ENCODE measurements at regions not wholly inside any gene's neighbourhood (a gene's known extent, or its start where the extent isn't known, plus 50 kb on each side); places are given as distances from the start of the nearest gene placed in this dataset.

DNA sequence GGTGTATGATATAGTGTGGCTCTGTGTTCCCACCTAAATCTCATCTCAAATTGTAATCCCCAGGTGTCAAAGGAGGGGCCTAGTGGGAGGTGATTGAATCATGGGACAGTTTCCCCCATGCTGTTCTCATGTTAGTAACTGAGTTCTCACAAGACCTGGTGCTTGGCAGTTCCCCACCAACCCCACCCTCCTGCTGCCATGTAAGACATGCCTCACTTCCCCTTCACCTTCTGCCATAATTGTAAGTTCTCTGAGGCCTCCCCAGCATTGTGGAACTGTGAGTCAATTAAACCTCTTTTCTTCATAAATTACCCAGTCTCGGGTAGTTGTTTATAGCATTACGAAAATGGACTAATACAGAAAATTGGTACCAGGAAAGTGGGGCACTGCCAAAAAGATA lies 1705.3 kb downstream of the NCAM2 start:
- TF ChIP-seq TCF7L2 (IDR thresholded peaks at IDR 0.05; ENCODE audit: borderline replicate concordance, extremely low read depth, insufficient read depth, insufficient read length) (no peak), EZH2phosphoT487 (IDR thresholded peaks at IDR 0.05; ENCODE audit: borderline replicate concordance) (no peak)
- Histone ChIP-seq H3K9me2 (ENCODE audit: insufficient read depth) (no peaks in the 10 kb centered on the region), H3K4me3 (replicated peaks in 1 of 2; ENCODE audit: low read depth in 1 of 2, low read length in 2 of 2) (no peak overlapping the region), H2AFZ (ENCODE audit: low read depth, low read length, poor library complexity, severe bottlenecking) (no peak overlapping the region), H3K9ac (ENCODE audit: low read length) (no peak overlapping the region), H4K20me1 (ENCODE audit: insufficient read depth) (no peaks in the 10 kb centered on the region), H3K36me3 (ENCODE audit: control insufficient read depth in 1 of 2, insufficient read depth in 2 of 2, low read length in 2 of 2) (no peaks in the 10 kb centered on the region), H3K27ac (ENCODE audit: low read depth, low read length) (no peak overlapping the region), H3K4me1 (ENCODE audit: control insufficient read depth in 1 of 2, insufficient read depth in 2 of 2, low read length in 2 of 2) (no peaks in the 10 kb centered on the region), H3K4me2 (ENCODE audit: low read length) (no peak overlapping the region), H3K79me2 (ENCODE audit: insufficient read depth, low read length) (no peaks in the 10 kb centered on the region), H3K27me3 (ENCODE audit: insufficient read depth, low read length) (no peaks in the 10 kb centered on the region), H3K9me3 (ENCODE audit: control insufficient read depth in 1 of 2, insufficient read depth in 1 of 2, low read depth in 1 of 2, low read length in 2 of 2) (peaks cover 3 to 10% of the 10 kb centered on the region in 2 experiments; a peak in 2 of 4 replicates)
- intact Hi-C loops (cut with micrococcal nuclease), result no loop called here
- DNase-seq (ENCODE audit: low read depth, low spot score), result no peak
- RAD21 ChIA-PET (ENCODE audit: low non-redundant PET in 1 of 2, low total read pairs in 2 of 2, uncharacterized antibody in 2 of 2, unreplicated experiment in 2 of 2), result no interaction called here
- CTCF ChIA-PET, result no interaction called here
- no TSS peak for BruUV-seq (replicated peaks)
- POLR2A ChIA-PET, result no interaction called here
- no peak for ATAC-seq

DNA sequence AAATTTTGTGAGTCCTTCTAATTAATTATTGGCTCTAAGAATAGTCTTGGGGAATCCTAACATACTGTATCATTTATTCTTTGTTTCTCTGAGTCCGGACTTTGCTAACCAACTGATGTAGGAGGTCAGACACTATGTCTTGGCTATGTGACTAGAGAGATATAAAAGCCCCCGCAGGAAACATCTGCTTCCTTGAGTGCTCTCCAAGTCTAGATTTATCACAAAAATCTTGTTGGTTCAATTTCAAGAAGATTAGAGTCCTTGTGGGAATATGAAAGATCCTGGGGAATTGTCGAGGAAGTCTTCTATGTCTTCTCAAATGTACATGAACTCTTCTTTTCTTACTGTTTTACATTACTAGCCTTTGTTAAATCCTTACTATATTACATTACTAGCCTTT lies 1712.5 kb downstream of the NCAM2 start:
- ATAC-seq (no peak), DNase-seq (ENCODE audit: low read depth, low spot score) (no peak)
- Histone ChIP-seq H3K27ac (ENCODE audit: low read depth, low read length) (no peak overlapping the region), H3K4me2 (ENCODE audit: low read length) (no peak overlapping the region), H3K27me3 (ENCODE audit: insufficient read depth, low read length) (no peaks in the 10 kb centered on the region), H2AFZ (ENCODE audit: low read depth, low read length, poor library complexity, severe bottlenecking) (no peak overlapping the region), H3K9me2 (ENCODE audit: insufficient read depth) (no peaks in the 10 kb centered on the region), H3K9ac (ENCODE audit: low read length) (no peak overlapping the region), H3K4me3 (replicated peaks in 1 of 2; ENCODE audit: low read depth in 1 of 2, low read length in 2 of 2) (no peak overlapping the region), H3K36me3 (ENCODE audit: control insufficient read depth in 1 of 2, insufficient read depth in 2 of 2, low read length in 2 of 2) (no peaks in the 10 kb centered on the region), H4K20me1 (ENCODE audit: insufficient read depth) (no peaks in the 10 kb centered on the region), H3K4me1 (ENCODE audit: control insufficient read depth in 1 of 2, insufficient read depth in 2 of 2, low read length in 2 of 2) (no peaks in the 10 kb centered on the region), H3K9me3 (ENCODE audit: control insufficient read depth in 1 of 2, insufficient read depth in 1 of 2, low read depth in 1 of 2, low read length in 2 of 2) (peaks cover 8 to 21% of the 10 kb centered on the region in 2 experiments; a peak in 2 of 4 replicates), H3K79me2 (ENCODE audit: insufficient read depth, low read length) (no peaks in the 10 kb centered on the region)
- CTCF ChIA-PET, result no interaction called here
- RAD21 ChIA-PET (ENCODE audit: low non-redundant PET in 1 of 2, low total read pairs in 2 of 2, uncharacterized antibody in 2 of 2, unreplicated experiment in 2 of 2), result no interaction called here
- BruUV-seq (replicated peaks), result no TSS peak
- POLR2A ChIA-PET, result no interaction called here
- intact Hi-C loops (cut with micrococcal nuclease), result no loop called here
- TF ChIP-seq CBX3 (IDR thresholded peaks at IDR 0.05; ENCODE audit: low read depth) (no peak), SRF (IDR thresholded peaks at IDR 0.05; ENCODE audit: low read depth) (no peak), EZH2 (IDR thresholded peaks at IDR 0.05) (no peak), JUND (IDR thresholded peaks at IDR 0.05) (no peak), YY1 (IDR thresholded peaks at IDR 0.05; ENCODE audit: extremely low read depth, insufficient replicate concordance, low read depth, low read length) (no peak), SIN3A (IDR thresholded peaks at IDR 0.05; ENCODE audit: low read depth) (no peak), POLR2A (IDR thresholded peaks at IDR 0.05; ENCODE audit: borderline replicate concordance, extremely low read depth, insufficient read depth, insufficient read length) (no peak), EGR1 (IDR thresholded peaks at IDR 0.05; ENCODE audit: low read depth) (no peak), TCF7L2 (IDR thresholded peaks at IDR 0.05; ENCODE audit: borderline replicate concordance, extremely low read depth, insufficient read depth, insufficient read length) (no peak), RAD21 (IDR thresholded peaks at IDR 0.05; ENCODE audit: low read depth) (no peak)
- TF ChIP-seq, protein P1, sequence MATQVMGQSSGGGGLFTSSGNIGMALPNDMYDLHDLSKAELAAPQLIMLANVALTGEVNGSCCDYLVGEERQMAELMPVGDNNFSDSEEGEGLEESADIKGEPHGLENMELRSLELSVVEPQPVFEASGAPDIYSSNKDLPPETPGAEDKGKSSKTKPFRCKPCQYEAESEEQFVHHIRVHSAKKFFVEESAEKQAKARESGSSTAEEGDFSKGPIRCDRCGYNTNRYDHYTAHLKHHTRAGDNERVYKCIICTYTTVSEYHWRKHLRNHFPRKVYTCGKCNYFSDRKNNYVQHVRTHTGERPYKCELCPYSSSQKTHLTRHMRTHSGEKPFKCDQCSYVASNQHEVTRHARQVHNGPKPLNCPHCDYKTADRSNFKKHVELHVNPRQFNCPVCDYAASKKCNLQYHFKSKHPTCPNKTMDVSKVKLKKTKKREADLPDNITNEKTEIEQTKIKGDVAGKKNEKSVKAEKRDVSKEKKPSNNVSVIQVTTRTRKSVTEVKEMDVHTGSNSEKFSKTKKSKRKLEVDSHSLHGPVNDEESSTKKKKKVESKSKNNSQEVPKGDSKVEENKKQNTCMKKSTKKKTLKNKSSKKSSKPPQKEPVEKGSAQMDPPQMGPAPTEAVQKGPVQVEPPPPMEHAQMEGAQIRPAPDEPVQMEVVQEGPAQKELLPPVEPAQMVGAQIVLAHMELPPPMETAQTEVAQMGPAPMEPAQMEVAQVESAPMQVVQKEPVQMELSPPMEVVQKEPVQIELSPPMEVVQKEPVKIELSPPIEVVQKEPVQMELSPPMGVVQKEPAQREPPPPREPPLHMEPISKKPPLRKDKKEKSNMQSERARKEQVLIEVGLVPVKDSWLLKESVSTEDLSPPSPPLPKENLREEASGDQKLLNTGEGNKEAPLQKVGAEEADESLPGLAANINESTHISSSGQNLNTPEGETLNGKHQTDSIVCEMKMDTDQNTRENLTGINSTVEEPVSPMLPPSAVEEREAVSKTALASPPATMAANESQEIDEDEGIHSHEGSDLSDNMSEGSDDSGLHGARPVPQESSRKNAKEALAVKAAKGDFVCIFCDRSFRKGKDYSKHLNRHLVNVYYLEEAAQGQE (IDR thresholded peaks at IDR 0.05; ENCODE audit: low read depth), result no peak
- TF ChIP-seq, protein P2, sequence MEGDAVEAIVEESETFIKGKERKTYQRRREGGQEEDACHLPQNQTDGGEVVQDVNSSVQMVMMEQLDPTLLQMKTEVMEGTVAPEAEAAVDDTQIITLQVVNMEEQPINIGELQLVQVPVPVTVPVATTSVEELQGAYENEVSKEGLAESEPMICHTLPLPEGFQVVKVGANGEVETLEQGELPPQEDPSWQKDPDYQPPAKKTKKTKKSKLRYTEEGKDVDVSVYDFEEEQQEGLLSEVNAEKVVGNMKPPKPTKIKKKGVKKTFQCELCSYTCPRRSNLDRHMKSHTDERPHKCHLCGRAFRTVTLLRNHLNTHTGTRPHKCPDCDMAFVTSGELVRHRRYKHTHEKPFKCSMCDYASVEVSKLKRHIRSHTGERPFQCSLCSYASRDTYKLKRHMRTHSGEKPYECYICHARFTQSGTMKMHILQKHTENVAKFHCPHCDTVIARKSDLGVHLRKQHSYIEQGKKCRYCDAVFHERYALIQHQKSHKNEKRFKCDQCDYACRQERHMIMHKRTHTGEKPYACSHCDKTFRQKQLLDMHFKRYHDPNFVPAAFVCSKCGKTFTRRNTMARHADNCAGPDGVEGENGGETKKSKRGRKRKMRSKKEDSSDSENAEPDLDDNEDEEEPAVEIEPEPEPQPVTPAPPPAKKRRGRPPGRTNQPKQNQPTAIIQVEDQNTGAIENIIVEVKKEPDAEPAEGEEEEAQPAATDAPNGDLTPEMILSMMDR (IDR thresholded peaks at IDR 0.05 in 2 of 3, conservative IDR thresholded peaks at IDR 0.05 in 1 of 3; ENCODE audit: borderline replicate concordance in 1 of 3, insufficient read depth in 1 of 3, low read depth in 2 of 3, low read length in 2 of 3), result no peak
- TF ChIP-seq, protein P3, sequence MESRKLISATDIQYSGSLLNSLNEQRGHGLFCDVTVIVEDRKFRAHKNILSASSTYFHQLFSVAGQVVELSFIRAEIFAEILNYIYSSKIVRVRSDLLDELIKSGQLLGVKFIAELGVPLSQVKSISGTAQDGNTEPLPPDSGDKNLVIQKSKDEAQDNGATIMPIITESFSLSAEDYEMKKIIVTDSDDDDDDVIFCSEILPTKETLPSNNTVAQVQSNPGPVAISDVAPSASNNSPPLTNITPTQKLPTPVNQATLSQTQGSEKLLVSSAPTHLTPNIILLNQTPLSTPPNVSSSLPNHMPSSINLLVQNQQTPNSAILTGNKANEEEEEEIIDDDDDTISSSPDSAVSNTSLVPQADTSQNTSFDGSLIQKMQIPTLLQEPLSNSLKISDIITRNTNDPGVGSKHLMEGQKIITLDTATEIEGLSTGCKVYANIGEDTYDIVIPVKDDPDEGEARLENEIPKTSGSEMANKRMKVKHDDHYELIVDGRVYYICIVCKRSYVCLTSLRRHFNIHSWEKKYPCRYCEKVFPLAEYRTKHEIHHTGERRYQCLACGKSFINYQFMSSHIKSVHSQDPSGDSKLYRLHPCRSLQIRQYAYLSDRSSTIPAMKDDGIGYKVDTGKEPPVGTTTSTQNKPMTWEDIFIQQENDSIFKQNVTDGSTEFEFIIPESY (IDR thresholded peaks at IDR 0.05; ENCODE audit: extremely low read depth, insufficient replicate concordance, low read length), result no peak

Measured in HCT116 (cell line).